SK-N-SH (cell line): ENCODE measurements at regions not wholly inside any gene's neighbourhood (a gene's known extent, or its start where the extent isn't known, plus 50 kb on each side); places are given as distances from the start of the nearest gene placed in this dataset.
A peak's percentile ranks its signal among the peaks of the same experiment; 100 is the strongest.

Experiments
- CTCF ChIA-PET: fragments of 300-600, 350-600 bp; formaldehyde crosslinking; extraction: SDS; loops from one replicate; lab custom pipeline; 2021; lab: Yijun Ruan, JAX
- POLR2A ChIA-PET: fragments of 350-600 bp; sonication (Branson Sonifier 250); formaldehyde crosslinking; extraction: SDS; loops from one replicate; lab custom pipeline; 2020; ENCODE audit warnings: antibody characterized with exemption, inconsistent platforms; lab: Yijun Ruan, JAX
- DNase-seq: peaks from one replicate; pipeline ENCODE4 v3.0.0; 2012
- H2AFZ ChIP-seq: fragments of 200-600 bp; sonication (generic); 2 replicates; pipeline ENCODE4 v1.8.1; 2016; ENCODE audit warnings: antibody characterized with exemption, mild to moderate bottlenecking, low read depth
- H3F3A ChIP-seq: fragments of 200-600 bp; sonication (generic); replicated peaks from 2 replicates; pipeline ENCODE3; 2016; ENCODE audit warnings: antibody characterized with exemption, mild to moderate bottlenecking; ENCODE audit not compliant: insufficient read depth
- H3K27ac ChIP-seq, 2 experiments: fragments of 200-500 bp in 1 of 2; fragments of 200-600 bp in 1 of 2; sonication (Bioruptor generic) in 1 of 2; sonication (generic), shearing (Covaris generic) in 1 of 2; 2 replicates each; pipeline versions ENCODE4 v1.5.1 to v1.6.1; 2014 to 2016; ENCODE audit warnings: low read depth in 2 of 2, inconsistent platforms in 1 of 2, low read length in 1 of 2, mild to moderate bottlenecking in 1 of 2, mixed read lengths in 1 of 2
- H3K27me3 ChIP-seq: fragments of 200-600 bp; sonication (generic), shearing (Covaris generic); 2 replicates; pipeline ENCODE4 v1.6.1; 2016; ENCODE audit warnings: mixed run types; ENCODE audit not compliant: insufficient read depth
- H3K36me3 ChIP-seq, 2 experiments: fragments of 200-500 bp in 1 of 2; fragments of 200-600 bp in 1 of 2; sonication (Bioruptor generic) in 1 of 2; sonication (generic) in 1 of 2; replicated peaks in 1 of 2; 2 replicates each; pipeline versions ENCODE3 to v1.5.1; 2014 to 2016; ENCODE audit warnings: low read length in 1 of 2, mild to moderate bottlenecking in 1 of 2; ENCODE audit not compliant: insufficient read depth in 2 of 2, control insufficient read depth in 1 of 2
- H3K4me1 ChIP-seq, 2 experiments: fragments of 200-500 bp in 1 of 2; fragments of 200-600 bp in 1 of 2; sonication (Bioruptor generic) in 1 of 2; sonication (generic), shearing (Covaris generic) in 1 of 2; 2 replicates each; pipeline versions ENCODE4 v1.5.1 to v1.6.1; 2014 to 2016; ENCODE audit warnings: low read depth in 1 of 2, low read length in 1 of 2, mixed run types in 1 of 2; ENCODE audit not compliant: insufficient read depth in 2 of 2, control insufficient read depth in 1 of 2
- H3K4me2 ChIP-seq: fragments of 200-600 bp; sonication (generic), shearing (Covaris generic); 2 replicates; pipeline ENCODE4 v1.6.1; 2017; ENCODE audit warnings: mixed run types
- H3K4me3 ChIP-seq, 2 experiments: fragments of 200-500 bp in 1 of 2; fragments of 200-600 bp in 1 of 2; sonication (Bioruptor generic) in 1 of 2; sonication (generic), shearing (Covaris generic) in 1 of 2; 2 replicates each; pipeline versions ENCODE4 v1.5.1 to v1.8.1; 2014 to 2016; ENCODE audit warnings: low read depth in 2 of 2, inconsistent platforms in 1 of 2, low read length in 1 of 2, mild to moderate bottlenecking in 1 of 2, mixed read lengths in 1 of 2, moderate library complexity in 1 of 2
- H3K79me2 ChIP-seq: fragments of 200-600 bp; sonication (generic); 2 replicates; pipeline ENCODE4 v1.8.1; 2017; ENCODE audit warnings: mild to moderate bottlenecking; ENCODE audit not compliant: insufficient read depth
- H3K9ac ChIP-seq: fragments of 200-600 bp; sonication (generic); 2 replicates; pipeline ENCODE4 v1.6.1; 2017; ENCODE audit warnings: mixed run types
- H3K9me2 ChIP-seq: fragments of 200-600 bp; sonication (generic); 2 replicates; pipeline ENCODE4 v1.6.1; 2017; ENCODE audit warnings: mixed run types
- H3K9me3 ChIP-seq: fragments of 200-600 bp; sonication (generic); 2 replicates; pipeline ENCODE4 v1.6.1; 2017; ENCODE audit warnings: mixed run types, mild to moderate bottlenecking, moderate library complexity
- H4K20me1 ChIP-seq: fragments of 200-600 bp; sonication (generic); 2 replicates; pipeline ENCODE4 v1.6.1; 2017; ENCODE audit warnings: mild to moderate bottlenecking, mixed run types; ENCODE audit not compliant: insufficient read depth
- EP300 ChIP-seq, 2 experiments: IDR thresholded peaks; 2 replicates each; pipeline versions ENCODE4 v1.4.0 to v1.6.1; 2012; ENCODE audit warnings: borderline replicate concordance in 1 of 2, low read depth in 1 of 2, low read length in 1 of 2
- EZH2phosphoT487 ChIP-seq: fragments of 200-600 bp; sonication (generic); IDR thresholded peaks from 2 replicates; pipeline ENCODE4 v1.6.1; 2017; ENCODE audit warnings: low read depth, mixed run types, mild to moderate bottlenecking, antibody characterized with exemption, moderate library complexity, borderline replicate concordance
- FOSL2 ChIP-seq: IDR thresholded peaks from 2 replicates; pipeline ENCODE4 v1.4.0; 2012; ENCODE audit warnings: low read depth, mild to moderate bottlenecking, moderate library complexity, borderline replicate concordance
- FOXM1 ChIP-seq: IDR thresholded peaks from 2 replicates; pipeline ENCODE4 v1.4.0; 2012; ENCODE audit warnings: low read depth, mild to moderate bottlenecking
- GATA2 ChIP-seq: sonication (generic); formaldehyde crosslinking; IDR thresholded peaks from 2 replicates; pipeline ENCODE4 v1.5.0; 2020; ENCODE audit warnings: mild to moderate bottlenecking, missing genetic modification reagents
- JUND ChIP-seq: IDR thresholded peaks from 2 replicates; pipeline ENCODE4 v1.4.0; 2012
- MEF2A ChIP-seq: IDR thresholded peaks from 2 replicates; pipeline ENCODE4 v1.4.0; 2012; ENCODE audit warnings: low read depth, borderline replicate concordance
- MXI1 ChIP-seq: IDR thresholded peaks from 2 replicates; pipeline ENCODE4 v1.6.1; 2012; ENCODE audit warnings: mild to moderate bottlenecking, low read depth, low read length, improper control_type of control experiment
- NFIC ChIP-seq: IDR thresholded peaks from 2 replicates; pipeline ENCODE4 v1.4.0; 2012; ENCODE audit warnings: borderline replicate concordance
- PBX3 ChIP-seq: IDR thresholded peaks from 2 replicates; pipeline ENCODE4; 2012
- POLR2AphosphoS5 ChIP-seq: IDR thresholded peaks from 2 replicates; pipeline ENCODE4 v1.6.1; 2012; ENCODE audit warnings: low read depth, low read length
- REST ChIP-seq: IDR thresholded peaks from 2 replicates; pipeline ENCODE4 v1.6.1; 2012; ENCODE audit warnings: mild to moderate bottlenecking, low read depth, low read length, moderate library complexity
- RXRA ChIP-seq: IDR thresholded peaks from 2 replicates; pipeline ENCODE4 v1.4.0; 2012; ENCODE audit warnings: low read depth, mild to moderate bottlenecking, borderline replicate concordance
- SIN3A ChIP-seq: IDR thresholded peaks from 2 replicates; pipeline ENCODE4 v1.6.1; 2012; ENCODE audit warnings: low read depth, mild to moderate bottlenecking, low read length, moderate library complexity, borderline replicate concordance
- SMC3 ChIP-seq: IDR thresholded peaks from 2 replicates; pipeline ENCODE4 v1.6.1; 2012; ENCODE audit warnings: low read depth, low read length, improper control_type of control experiment
- TCF12 ChIP-seq: IDR thresholded peaks from 2 replicates; pipeline ENCODE4 v1.4.0; 2012
- TEAD4 ChIP-seq: IDR thresholded peaks from 2 replicates; pipeline ENCODE4 v1.4.0; 2012; ENCODE audit warnings: mild to moderate bottlenecking, borderline replicate concordance; ENCODE audit not compliant: insufficient read depth
- ZBTB33 ChIP-seq: IDR thresholded peaks from 2 replicates; pipeline ENCODE4 v1.4.0; 2012; ENCODE audit warnings: low read depth, borderline replicate concordance
- WGBS: methylation state at CpG from one replicate; pipeline ENCODE4 v1.1.6; 2017; ENCODE audit warnings: low lambda C conversion rate; 5-methylcytosine and 5-hydroxymethylcytosine counted together

- 0% methylated on average over 1 of the region's 1 CpG for WGBS
- no peaks in the 10 kb centered on the region; a peak in 1 of 4 replicates for H3K4me1 ChIP-seq
These were observed 567.3 kb upstream of the KLF4 start for GRCh38 chr9:108056805-108057386.

More at GRCh38 chr9:108056805-108057386, 567.3 kb upstream of the KLF4 start:
- TF ChIP-seq JUND, result peak; percentile 97
- peak; percentile 88 for TF ChIP-seq TEAD4
- TF ChIP-seq SMC3, result no peak
- no peak for TF ChIP-seq MXI1
- peak; percentile 79 for TF ChIP-seq NFIC
- peak; percentile 88; the same call in 1 of the 2 replicates for TF ChIP-seq POLR2AphosphoS5
- TF ChIP-seq SIN3A, result no peak
- peak; percentile 57 for TF ChIP-seq MEF2A
- peak; percentile 67 to 95; a peak in 3 of 4 replicates for TF ChIP-seq EP300 (IDR thresholded peaks at IDR 0.05; ENCODE audit: borderline replicate concordance in 1 of 2, low read depth in 1 of 2, low read length in 1 of 2)
- peak; percentile 59; the same call in 1 of the 2 replicates for TF ChIP-seq FOXM1
- TF ChIP-seq RXRA, result 0 out of 2 replicates have a peak, but pooled peaks have one; percentile 41
- peak; percentile 78; the same call in 1 of the 2 replicates for TF ChIP-seq ZBTB33
- TF ChIP-seq TCF12, result peak; percentile 98
- no peak for TF ChIP-seq REST
- peak; percentile 97 for TF ChIP-seq FOSL2
- no peak for TF ChIP-seq GATA2
- TF ChIP-seq EZH2phosphoT487, result no peak
- TF ChIP-seq PBX3, result peak; percentile 96
- TF ChIP-seq, all 33 proteins: peak for 12
- Histone ChIP-seq H3K79me2 (no peaks in the 10 kb centered on the region), H3K4me2 (peak overlapping the region; percentile 69), H2AFZ (no peak overlapping the region), H4K20me1 (no peaks in the 10 kb centered on the region), H3F3A (peaks cover 32% of the 10 kb centered on the region), H3K9ac (peak overlapping the region; percentile 40; the same call in 1 of the 2 replicates), H3K9me3 (no peaks in the 10 kb centered on the region), H3K27ac (peak overlapping the region; percentile 2 to 87; a peak in 3 of 4 replicates), H3K36me3 (no peaks in the 10 kb centered on the region), H3K9me2 (no peaks in the 10 kb centered on the region), H3K27me3 (no peaks in the 10 kb centered on the region), H3K4me3 (peak overlapping the region; percentile 41 to 54; a peak in 3 of 4 replicates)
- ChIA-PET CTCF (no interaction called here), POLR2A (no interaction called here)
- no peak for DNase-seq
